HFFc6 (cell line): ENCODE measurements at regions not wholly inside any gene's neighbourhood (a gene's known extent, or its start where the extent isn't known, plus 50 kb on each side); places are given as distances from the start of the nearest gene placed in this dataset.

ENCODE experiments used
- DNase-seq: peaks from one replicate; pipeline ENCODE4 v3.0.0-alpha.2; 2018
- H3K27ac Mint-ChIP-seq: 2 replicates; pipeline ENCODE4 v1.8.0; 2020; ENCODE audit warnings: mild to moderate bottlenecking, mixed read lengths
- H3K27me3 Mint-ChIP-seq: 2 replicates; pipeline ENCODE4 v1.8.0; 2021; ENCODE audit warnings: mild to moderate bottlenecking, moderate library complexity, mixed read lengths; ENCODE audit not compliant: insufficient read depth
- H3K36me3 Mint-ChIP-seq: 2 replicates; pipeline ENCODE4 v1.8.0; 2021; ENCODE audit warnings: low read depth, mixed read lengths
- H3K4me1 Mint-ChIP-seq: 2 replicates; pipeline ENCODE4 v1.8.0; 2020; ENCODE audit warnings: low read depth, mixed read lengths
- H3K4me3 Mint-ChIP-seq: 2 replicates; pipeline ENCODE4 v1.8.0; 2020; ENCODE audit warnings: mild to moderate bottlenecking, moderate library complexity, mixed read lengths
- H3K9me3 Mint-ChIP-seq: 2 replicates; pipeline ENCODE4 v1.8.0; 2020; ENCODE audit warnings: mild to moderate bottlenecking, mixed read lengths
- TF ChIP-seq, protein P1 (sequence below): fragments of 200-600 bp; sonication (generic); IDR thresholded peaks from 2 replicates; pipeline ENCODE4 v1.5.0; 2021; ENCODE audit warnings: antibody characterized with exemption, mild to moderate bottlenecking

DNA sequence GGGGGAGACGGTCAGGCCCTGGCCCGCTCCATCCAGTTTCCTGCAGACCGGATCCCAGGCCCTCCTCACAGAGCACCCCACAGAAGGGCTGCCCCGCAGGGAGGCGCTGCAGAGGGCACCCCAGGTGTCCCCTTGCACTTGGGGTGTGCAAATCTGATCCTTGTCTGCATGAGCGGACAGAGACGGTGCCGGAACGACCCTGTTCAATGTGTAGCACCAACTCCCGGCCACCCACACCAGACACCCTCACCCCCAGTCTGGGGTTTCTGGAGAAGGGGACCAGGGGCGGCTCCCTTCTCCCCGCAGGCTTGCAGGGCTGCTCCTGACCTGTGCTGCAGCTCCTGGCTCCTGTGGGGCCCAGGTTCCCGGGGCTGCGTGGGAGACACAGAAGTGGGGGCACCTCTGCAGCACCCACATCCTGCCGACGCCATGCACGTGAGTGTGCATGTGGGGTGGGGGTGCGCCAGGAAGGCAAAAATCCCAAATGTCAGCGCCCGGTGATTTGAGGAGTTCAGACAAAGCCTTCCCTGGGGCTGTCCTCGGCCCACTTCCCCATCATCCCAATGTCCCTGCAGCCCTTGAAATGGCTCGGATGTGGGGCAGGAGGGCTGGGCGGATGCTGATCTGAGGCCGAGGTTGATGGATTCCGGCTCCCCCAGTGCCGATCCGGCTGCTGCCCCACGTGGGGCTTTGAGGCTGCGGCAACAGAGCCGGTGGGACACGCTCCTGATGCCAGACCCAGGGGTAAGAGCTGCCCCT, 85.3 kb upstream of the BHLHE23 start:
- H3K27ac Mint-ChIP-seq, result no peak overlapping the region
- TF ChIP-seq, protein P1, sequence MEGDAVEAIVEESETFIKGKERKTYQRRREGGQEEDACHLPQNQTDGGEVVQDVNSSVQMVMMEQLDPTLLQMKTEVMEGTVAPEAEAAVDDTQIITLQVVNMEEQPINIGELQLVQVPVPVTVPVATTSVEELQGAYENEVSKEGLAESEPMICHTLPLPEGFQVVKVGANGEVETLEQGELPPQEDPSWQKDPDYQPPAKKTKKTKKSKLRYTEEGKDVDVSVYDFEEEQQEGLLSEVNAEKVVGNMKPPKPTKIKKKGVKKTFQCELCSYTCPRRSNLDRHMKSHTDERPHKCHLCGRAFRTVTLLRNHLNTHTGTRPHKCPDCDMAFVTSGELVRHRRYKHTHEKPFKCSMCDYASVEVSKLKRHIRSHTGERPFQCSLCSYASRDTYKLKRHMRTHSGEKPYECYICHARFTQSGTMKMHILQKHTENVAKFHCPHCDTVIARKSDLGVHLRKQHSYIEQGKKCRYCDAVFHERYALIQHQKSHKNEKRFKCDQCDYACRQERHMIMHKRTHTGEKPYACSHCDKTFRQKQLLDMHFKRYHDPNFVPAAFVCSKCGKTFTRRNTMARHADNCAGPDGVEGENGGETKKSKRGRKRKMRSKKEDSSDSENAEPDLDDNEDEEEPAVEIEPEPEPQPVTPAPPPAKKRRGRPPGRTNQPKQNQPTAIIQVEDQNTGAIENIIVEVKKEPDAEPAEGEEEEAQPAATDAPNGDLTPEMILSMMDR, result no peak

DNA sequence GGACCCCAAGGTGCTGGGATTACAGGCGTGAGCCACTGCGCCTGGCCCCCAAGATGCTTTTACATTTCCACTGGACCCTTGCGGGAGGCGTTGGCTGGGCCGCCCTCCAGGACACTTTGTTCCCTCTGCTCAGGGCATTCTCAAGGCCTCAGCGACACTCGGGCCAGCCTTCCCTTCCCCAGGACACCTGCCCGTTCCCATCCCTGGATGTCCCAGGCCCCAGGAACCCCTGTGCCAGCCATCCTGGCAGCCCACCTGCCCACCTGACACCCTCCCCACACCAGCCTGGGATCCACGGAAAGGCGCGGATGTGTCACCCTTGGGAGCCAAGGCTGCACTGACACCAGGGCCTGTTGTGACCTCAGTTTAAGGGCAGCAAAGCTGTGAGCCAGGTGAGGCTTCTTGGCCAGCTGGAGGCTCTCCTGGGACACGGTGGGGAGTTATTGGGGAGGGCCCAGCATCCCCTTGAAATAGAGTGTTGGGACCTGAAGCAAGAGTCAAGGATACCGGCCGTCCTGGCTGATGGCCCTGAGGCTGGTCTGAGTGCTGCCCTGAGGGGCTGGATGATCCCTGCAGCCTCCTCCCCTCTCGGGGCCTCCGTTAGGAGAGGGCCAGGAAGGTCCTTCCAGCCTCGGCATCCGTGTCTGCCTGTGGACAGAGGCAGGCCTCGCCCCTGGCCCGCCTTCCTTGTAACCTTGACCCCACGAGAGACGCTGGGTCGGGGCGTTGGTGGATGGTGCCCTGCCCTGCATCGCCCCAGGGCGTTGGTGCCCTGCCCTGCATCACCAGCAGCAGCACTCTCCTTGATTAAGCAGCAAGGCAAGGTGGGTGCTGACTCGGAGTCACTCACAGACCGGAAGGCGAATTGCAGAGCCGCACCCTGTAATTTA, 84.2 kb upstream of the BHLHE23 start:
- Mint-ChIP-seq H3K9me3 (no peaks in the 10 kb centered on the region), H3K27me3 (peaks cover 38% of the 10 kb centered on the region), H3K4me3 (no peak overlapping the region), H3K36me3 (no peaks in the 10 kb centered on the region), H3K4me1 (no peaks in the 10 kb centered on the region), H3K27ac (no peak overlapping the region)
- TF ChIP-seq, protein P1, result no peak
- no peak for DNase-seq

More for the DNA sequence above, 85.3 kb upstream of the BHLHE23 start:
- H3K4me3 Mint-ChIP-seq, result no peak overlapping the region
- DNase-seq, result no peak
- H3K4me1 Mint-ChIP-seq, result no peaks in the 10 kb centered on the region
- peaks cover 41% of the 10 kb centered on the region for H3K27me3 Mint-ChIP-seq
- H3K9me3 Mint-ChIP-seq, result no peaks in the 10 kb centered on the region
- H3K36me3 Mint-ChIP-seq, result no peaks in the 10 kb centered on the region

DNA sequence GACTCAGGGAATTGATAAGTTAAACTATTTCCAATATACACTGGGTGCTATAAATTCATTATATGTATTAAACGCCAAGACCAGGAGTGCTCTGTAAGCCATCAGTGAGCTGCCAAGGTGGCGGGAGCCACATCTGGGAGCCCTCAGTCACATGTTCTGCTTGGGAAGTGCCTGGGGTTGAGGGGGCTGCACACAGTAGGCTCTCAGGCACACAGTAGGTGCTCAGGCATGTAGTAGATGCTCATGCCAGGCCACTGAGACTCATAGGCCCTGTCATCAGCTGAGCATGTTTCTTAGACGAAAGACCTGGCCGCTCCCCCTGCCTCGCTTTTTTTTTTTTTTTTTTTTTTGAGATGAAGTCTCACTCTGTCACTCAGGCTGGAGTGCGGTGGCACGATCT, 83.3 kb upstream of the BHLHE23 start:
- Mint-ChIP-seq H3K9me3 (no peaks in the 10 kb centered on the region), H3K36me3 (no peaks in the 10 kb centered on the region), H3K27ac (no peak overlapping the region), H3K4me1 (no peaks in the 10 kb centered on the region), H3K4me3 (no peak overlapping the region), H3K27me3 (peaks cover 38% of the 10 kb centered on the region)
- no peak for DNase-seq
- TF ChIP-seq, protein P1, result no peak

DNA sequence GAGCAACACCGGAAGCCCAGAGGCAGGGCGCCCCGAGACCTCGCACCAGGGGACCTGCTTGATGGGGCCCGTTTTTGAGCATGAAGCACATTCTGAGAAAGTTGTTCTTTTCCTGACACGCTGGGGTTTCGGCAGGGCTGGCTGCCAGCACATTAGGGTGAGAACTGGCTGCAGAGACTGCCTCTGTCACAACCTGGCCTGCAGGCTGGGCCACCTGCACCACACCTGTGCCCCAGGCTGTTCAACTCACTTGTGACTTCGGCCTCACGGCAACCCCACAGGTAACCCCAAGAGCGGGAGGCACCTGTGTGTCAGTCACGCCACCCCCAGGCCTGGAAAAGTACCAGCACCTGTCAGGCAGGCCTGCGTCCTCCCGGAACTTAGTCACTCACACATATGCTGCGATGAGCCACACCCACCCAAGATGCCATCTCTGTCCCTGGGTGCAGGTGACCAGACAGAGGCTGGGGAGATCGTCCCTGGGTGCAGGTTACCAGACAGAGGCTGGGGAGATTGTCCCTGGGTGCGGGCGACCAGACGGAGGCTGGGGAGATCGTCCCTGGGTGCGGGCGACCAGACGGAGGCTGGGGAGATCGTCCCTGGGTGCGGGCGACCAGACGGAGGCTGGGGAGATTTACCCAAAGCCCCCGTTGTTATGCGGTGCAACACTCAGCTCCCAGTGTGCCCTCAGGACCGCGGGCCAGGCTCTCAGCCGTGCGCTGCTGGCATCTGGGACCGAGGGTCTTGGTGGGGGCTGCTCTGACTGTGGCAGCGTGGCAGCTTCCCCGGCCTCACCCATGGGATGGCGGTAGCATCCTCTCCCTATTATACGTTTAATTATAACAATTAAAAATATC, 82.5 kb upstream of the BHLHE23 start:
- no peak for DNase-seq
- Mint-ChIP-seq H3K36me3 (no peaks in the 10 kb centered on the region), H3K4me3 (no peak overlapping the region), H3K4me1 (no peaks in the 10 kb centered on the region), H3K27me3 (peaks cover 32% of the 10 kb centered on the region), H3K27ac (no peak overlapping the region), H3K9me3 (no peaks in the 10 kb centered on the region)
- TF ChIP-seq, protein P1, result no peak

DNA sequence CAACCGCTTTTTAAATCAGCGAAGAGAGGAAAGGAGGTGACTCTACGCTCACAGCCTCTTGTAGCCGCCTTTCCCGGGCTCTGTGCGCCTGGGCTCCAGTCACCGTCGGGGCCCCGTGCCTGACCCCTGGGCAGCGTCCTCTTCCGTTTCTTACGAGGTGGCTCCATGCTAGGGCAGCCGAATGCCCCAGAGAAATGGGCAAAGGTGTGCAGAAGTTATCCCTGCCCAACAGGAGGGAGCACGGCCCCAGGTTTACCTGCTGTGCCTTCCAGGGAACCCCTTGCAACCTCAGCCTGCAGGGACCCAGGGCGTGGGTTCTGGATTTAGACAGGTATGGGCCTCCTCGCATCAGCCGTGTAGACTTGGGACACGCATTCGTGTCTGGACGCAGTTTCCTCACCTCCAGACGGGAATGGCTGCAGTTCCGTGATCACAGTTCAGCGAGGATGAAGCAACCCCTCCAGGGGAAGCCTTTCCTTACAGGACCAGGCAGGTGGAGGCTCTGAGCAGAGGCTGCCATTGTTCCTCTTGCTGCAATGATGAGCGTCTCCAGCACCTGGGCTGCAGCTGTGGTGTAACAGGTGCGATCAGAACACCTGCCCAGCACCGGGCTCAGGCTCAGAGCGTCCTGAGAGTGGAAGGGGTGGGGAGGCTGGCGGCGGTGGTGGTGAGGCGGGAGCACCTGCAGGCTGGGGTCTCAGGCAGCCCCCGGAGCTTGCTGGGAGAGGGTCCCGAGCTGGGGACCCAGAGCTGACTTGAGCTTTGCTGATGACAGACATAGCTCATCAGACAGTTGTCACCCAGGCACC, 81.3 kb upstream of the BHLHE23 start:
- peaks cover 25% of the 10 kb centered on the region for H3K27me3 Mint-ChIP-seq
- TF ChIP-seq, protein P1, result no peak
- no peaks in the 10 kb centered on the region for H3K4me1 Mint-ChIP-seq
- H3K9me3 Mint-ChIP-seq, result no peaks in the 10 kb centered on the region
- no peak for DNase-seq
- no peaks in the 10 kb centered on the region for H3K36me3 Mint-ChIP-seq
- no peak overlapping the region for H3K27ac Mint-ChIP-seq
- H3K4me3 Mint-ChIP-seq, result no peak overlapping the region
